ENCODE measurements at regions not wholly inside any gene's neighbourhood (a gene's known extent, or its start where the extent isn't known, plus 50 kb on each side); places are given as distances from the start of the nearest gene placed in this dataset.

DNA sequence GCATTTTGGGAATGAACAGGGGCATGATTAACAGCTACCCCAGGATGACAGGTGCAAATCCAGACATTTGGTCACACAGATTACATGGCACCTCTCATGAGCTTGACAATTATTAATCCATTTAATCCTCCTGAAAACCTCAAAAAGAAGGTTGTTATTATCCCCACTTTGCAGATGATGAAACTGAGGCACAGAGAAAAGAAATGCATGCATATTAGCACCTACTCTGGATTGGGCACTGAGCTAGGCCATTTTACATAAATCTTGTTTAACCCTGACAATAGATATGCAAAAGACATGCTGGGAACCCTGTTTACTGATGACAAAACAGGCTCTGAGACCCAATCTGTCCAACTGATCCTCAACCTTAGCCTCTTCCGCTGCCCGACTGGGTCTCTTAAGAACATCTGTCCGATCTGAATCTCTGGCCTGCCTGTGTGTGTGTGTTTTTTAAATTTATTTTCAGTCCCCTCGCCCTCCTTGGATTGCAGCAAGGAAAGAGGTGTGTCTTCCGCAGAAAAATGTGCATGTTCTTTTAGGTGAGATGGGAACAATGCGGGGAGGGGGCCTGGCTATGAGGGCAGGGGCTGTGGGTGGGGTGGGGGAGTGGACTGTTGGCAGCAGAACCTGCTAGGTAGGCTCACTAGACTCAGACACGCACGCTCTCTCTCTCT lies 162.5 kb downstream of the WNT7A start:
- no peak for TF ChIP-seq CTCF (IDR thresholded peaks at IDR 0.05)
- Mint-ChIP-seq H3K4me3 (no peak overlapping the region), H3K9me3 (peaks cover 25% of the 10 kb centered on the region), H3K27ac (no peak overlapping the region), H3K27me3 (ENCODE audit: low read depth, poor library complexity) (peaks cover 18% of the 10 kb centered on the region), H3K36me3 (ENCODE audit: low read depth) (no peaks in the 10 kb centered on the region), H3K4me1 (no peaks in the 10 kb centered on the region)
- no peak for DNase-seq

DNA sequence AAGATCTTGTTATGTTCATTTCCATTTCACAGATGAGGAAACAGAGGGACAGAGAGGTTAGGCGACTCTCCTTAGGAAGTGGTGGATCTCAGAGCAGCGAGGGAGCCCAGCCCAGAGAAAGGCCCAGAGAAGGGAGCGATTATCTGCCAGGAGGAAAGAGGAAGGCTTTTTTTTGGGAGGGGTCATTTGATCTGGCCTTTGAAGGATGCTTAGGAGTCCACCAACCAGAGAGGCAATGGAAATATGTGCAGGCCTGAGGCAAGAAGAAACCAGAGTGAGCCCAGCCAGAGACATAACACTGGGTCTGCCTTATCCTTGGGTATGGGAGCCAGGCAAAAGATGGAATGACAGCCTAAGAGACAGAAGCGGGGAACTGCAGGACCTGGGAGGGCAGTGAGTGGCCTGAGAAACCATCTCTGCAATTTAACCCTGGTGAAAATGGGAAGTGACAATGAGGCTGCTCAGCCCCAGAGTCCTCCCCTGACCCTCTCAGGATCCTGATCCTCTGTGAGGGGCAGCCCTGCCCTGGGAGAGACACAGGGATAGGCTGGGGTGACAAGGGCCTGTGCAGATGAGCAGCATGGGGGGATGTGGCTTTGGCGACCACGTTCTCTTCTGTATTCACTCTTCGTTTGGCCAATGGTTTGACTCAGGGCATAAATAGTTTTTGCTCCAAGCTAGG lies 163.2 kb downstream of the WNT7A start:
- H3K36me3 Mint-ChIP-seq (ENCODE audit: low read depth) = no peaks in the 10 kb centered on the region
- DNase-seq = no peak
- peaks cover 22% of the 10 kb centered on the region for H3K27me3 Mint-ChIP-seq (ENCODE audit: low read depth, poor library complexity)
- TF ChIP-seq CTCF (IDR thresholded peaks at IDR 0.05) = no peak
- H3K4me3 Mint-ChIP-seq = no peak overlapping the region
- no peaks in the 10 kb centered on the region for H3K4me1 Mint-ChIP-seq
- H3K9me3 Mint-ChIP-seq = peaks cover 25% of the 10 kb centered on the region
- no peak overlapping the region for H3K27ac Mint-ChIP-seq

DNA sequence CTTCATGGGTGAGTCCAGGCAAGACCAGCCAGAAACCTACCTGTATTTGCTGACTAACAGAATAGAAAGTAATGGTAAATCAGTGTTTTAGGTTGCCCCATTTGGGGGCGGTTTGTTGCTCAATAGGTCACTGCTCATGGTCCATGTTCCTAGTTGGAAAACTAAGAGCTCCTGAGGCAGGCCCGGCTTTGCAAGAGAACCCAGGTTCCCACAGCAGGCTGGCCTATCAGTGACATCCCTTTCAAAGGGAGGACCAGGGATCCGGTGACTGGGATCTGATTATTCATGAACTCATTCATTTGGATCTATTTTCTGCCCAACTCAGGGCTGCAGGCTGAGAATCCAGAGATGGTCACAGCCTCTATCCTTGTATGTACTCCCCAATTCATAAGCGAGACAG lies 163.9 kb downstream of the WNT7A start:
- Mint-ChIP-seq H3K27ac (no peak overlapping the region), H3K4me1 (no peaks in the 10 kb centered on the region), H3K27me3 (ENCODE audit: low read depth, poor library complexity) (peaks cover 24% of the 10 kb centered on the region), H3K36me3 (ENCODE audit: low read depth) (no peaks in the 10 kb centered on the region), H3K9me3 (peaks cover 32% of the 10 kb centered on the region), H3K4me3 (no peak overlapping the region)
- DNase-seq = no peak
- TF ChIP-seq CTCF (IDR thresholded peaks at IDR 0.05) = no peak

- Mint-ChIP-seq H3K36me3 (ENCODE audit: low read depth) (no peaks in the 10 kb centered on the region), H3K9me3 (peaks cover 35% of the 10 kb centered on the region), H3K4me3 (no peak overlapping the region), H3K4me1 (no peaks in the 10 kb centered on the region), H3K27me3 (ENCODE audit: low read depth, poor library complexity) (peaks cover 28% of the 10 kb centered on the region), H3K27ac (no peak overlapping the region)
- no peak for DNase-seq
- TF ChIP-seq CTCF (IDR thresholded peaks at IDR 0.05) = no peak
These were observed 164.5 kb downstream of the WNT7A start for GRCh38 chr3:13715167-13715954.

DNA sequence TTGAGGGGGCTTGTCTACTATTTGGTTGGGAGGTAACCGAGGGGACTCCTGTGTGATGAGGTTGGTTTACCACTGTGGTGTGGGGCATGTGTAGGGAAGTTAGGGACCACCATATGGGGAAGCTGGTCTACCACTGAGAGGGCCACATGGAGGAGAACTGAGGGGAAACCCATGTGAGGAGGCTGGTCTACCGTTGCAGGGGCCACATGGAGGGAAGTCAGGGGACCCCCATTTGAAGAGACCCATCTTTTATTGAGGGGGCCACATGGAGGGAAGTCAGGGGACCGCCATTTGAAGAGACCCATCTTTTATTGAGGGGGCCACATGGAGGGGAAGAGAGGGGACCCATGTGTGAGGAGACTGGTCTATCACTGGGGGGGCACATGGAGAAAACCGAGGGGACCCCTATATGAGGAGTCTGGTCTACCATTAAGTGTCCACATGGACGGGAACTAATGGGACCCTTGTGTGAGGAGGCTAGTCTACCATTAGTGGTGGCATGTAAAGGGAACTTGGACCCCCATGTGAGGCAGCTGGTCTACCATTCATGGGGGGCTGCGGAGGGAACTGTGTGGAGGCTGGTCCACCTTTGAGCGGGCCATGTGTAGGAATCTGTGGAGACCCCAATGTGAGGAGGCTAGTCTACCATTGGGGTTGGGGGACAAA lies 165.5 kb downstream of the FBLN2 start:
- no peak for TF ChIP-seq CTCF (IDR thresholded peaks at IDR 0.05)
- Mint-ChIP-seq H3K4me3 (no peak overlapping the region), H3K27ac (no peak overlapping the region), H3K27me3 (ENCODE audit: low read depth, poor library complexity) (peaks cover 34% of the 10 kb centered on the region), H3K9me3 (peaks cover 43% of the 10 kb centered on the region), H3K4me1 (no peaks in the 10 kb centered on the region), H3K36me3 (ENCODE audit: low read depth) (no peaks in the 10 kb centered on the region)
- no peak for DNase-seq
